ENCODE measurements at regions not wholly inside any gene's neighbourhood (a gene's known extent, or its start where the extent isn't known, plus 50 kb on each side); places are given as distances from the start of the nearest gene placed in this dataset.
"Not testable (repeated sequence)": the region's sequence is repeated elsewhere in the genome, so short reads cannot be mapped to it uniquely, and the experiment has no call there.

DNA sequence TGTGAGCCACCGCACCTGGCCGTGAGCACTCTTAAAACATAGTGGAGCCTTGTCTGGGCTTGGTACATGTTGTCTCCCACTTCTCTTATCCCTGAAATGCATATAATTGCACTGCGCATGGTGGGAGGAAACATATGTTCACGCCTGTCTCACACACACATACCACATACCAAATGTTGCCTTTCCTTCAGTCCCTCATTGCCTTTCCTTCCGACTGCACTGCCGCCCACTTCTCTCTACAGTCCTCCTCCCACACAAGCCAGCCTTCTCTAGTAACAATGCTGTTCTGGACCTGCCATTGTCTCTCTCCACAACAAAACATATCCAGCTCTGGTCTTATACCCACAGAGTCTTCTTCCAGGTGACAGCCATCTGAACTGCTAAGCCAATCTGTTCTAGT, 88.3 kb upstream of the PTHLH start:
- no peak for DNase-seq

DNA sequence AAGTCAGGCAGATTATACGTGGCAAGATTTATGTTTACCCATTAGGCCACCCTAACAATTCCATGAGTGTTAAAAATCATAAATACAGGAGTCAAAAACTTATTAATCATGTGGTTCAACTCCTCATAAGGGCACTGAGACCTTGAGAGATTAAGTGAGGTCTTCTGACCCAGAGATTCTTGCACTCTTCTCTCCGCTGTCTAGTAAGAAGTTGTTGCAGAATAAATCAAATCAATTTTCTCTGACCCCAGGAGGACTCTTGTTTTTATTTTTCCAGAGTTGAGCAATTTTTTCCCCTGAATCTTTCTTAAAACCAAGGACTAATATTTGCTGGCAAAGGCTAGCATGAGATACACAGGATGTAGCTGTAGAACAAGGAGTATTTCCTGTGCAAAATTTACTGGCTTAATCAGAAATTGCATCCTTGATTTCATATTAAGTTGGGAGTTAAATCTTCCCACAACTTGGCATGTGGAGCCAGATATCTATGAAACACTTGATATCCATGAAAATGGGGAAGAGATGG, 90.9 kb upstream of the PTHLH start:
- DNase-seq, result no peak

DNA sequence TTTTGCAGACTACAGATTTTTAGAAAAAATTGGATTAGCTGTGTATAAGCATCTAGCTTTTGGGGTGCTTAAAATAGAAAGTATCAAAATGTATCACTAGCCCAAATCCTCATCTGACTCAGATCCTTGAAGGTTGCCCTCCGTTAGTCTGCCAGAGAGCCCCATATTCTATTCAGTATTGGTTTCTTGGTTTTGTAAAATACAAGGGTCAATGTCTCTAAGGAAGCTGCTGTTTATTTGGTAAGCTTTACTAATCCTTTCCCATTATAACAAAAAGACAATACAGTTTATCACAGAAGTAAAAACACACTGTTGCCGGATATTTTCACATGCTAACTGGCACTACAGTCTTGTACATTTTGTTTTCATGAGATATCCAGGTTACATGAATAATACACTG, 92.8 kb upstream of the PTHLH start:
- DNase-seq, result no peak

DNA sequence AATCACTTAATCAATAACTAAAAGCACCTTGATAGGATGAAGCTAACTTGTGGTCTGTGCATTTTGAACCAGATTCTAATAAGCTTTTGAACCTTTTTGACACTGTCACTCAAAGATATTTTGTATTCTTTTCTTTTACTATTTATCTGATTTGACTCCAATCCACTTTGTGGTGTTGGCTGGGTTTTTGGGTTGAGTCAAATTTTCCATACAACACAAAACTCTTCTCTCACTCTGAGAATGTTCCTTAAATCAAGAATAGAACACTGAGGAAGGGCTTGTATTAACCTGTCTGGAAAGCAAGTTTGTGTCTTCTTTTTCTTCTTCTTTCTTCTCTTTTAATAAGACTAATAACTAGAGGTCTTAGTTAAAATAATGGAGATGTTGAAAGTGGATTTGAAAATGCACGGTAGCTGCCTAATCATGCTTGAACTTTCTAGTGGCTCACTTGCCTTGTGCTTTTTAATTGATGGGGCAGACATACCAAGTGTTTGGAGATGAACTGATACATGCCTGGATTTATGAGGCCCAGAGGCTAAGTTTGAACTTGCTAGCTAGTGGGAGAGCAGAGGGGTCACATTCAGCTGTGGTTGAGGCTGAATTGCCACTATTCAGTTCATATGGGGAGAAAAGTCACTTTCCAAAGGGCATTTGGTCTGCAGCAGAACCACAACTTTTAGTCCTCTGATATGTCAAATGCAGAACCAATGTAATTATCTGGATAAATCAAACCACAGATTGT, 93.5 kb upstream of the PTHLH start:
- no peak for DNase-seq

DNA sequence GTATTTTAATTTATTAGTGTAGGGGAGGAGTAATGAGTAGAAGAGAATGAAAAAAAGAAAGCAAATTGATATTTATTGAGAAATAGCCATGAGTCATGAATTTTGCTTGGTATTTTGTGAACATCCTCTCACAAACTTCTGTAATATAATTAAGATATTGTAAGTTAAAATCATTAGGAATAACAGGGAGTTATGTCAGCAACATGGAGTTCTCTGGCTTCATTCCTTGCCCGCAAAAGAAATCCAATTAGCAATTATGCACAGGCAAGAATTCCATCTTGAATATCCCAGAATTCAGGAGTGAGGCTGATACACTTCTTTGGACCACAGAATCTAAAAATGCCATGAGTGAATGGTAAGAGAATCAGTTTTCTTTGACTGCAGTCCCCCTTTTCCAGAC, 94.3 kb upstream of the PTHLH start:
- no peak for DNase-seq

DNA sequence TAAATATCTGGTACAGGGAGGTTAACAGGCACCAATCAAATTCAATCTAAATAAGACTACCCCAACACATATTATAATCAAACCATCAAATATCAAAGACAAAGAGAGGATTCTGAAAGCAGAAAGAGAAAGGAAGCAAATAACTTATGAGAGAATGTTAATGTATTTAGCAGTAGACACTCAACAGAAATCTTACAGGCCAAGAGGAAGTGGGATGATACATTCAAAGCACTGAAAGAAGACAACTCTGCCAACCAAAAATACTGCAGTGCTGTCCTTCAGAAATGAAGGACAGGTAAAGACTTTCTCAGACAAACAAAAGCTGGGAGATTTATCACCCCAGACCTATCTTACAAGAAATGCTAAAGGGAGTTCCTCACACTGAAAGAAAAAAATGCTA, 95.9 kb upstream of the PTHLH start:
- no peak for DNase-seq

DNA sequence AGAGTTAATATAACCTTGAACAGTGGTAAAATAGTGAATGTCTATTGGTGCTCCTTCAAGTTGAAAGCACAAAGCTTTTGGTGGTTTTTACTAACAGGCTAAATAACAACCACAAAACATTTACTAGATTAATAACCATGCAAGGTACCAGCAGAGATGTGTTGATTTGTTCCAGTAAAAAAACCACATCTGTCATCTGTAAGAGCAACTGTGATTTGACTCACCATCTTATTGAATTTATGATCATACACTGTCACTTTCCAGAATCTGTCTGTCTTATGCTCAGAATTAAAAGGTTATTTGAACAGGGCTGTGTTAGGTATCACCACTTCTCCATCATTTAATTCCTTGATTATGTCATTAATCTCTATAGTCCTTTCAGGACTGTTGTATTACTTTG, 107.0 kb upstream of the PTHLH start:
- DNase-seq, result no peak

DNA sequence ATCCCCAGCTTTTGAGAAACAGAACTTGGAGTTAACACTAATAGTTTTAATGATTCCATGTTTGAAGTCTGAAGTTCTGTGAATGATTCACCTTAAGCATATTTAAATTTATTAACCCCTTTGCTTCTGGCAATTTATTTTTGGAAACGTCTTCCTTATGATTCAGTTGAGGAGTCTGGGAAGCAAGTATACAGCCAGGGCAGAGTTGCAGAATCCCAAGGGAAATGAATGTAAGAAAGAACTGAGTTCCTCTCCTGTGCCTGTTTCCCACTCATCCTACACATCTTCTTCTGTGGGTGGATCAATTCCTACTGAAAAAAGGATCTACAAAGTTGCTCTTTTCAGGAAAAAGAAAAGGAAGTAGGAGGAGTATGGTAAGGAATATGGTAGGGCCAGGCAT, 108.2 kb upstream of the CCDC91 start:
- DNase-seq, result peak; percentile 45

DNA sequence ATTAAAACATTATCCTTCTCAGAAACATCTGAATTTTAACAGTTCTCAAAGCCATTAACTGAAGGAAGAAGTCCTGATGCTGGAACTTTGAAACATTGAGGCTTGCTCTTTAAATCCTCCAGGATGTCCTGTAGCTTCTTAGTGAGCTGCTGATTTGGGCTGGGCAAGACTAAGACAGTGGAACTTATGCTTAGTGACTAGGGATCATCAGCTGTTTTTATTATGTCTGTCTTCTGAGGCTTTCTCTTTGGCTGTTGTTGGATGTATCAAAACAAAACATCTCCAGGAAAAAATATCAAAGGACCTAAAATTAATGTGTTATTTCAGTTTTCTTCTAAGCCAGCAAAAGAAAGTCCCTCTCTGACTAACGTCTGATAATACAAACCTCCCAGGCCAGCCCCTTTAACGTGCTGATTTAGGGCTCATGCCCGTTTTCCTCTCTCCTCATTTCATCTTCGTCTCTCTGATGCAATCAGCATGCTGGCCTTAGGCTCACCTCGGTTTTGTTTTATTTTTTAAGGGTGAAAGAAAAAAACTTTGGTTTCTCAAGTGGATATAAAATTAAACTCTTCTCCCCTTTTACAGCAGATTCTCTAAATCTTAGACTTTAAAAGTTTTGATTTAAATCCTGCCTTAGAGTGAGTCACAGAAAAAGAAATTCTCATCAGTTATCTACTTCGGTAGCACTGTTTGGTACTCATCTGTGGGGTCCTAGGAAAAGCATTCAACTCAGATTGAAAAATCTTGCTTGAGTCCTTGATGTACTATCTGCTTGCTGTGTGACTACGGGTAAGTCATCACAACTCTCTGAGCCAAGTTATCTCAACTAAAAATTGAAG, 106.2 kb upstream of the CCDC91 start:
- no peak for DNase-seq

DNA sequence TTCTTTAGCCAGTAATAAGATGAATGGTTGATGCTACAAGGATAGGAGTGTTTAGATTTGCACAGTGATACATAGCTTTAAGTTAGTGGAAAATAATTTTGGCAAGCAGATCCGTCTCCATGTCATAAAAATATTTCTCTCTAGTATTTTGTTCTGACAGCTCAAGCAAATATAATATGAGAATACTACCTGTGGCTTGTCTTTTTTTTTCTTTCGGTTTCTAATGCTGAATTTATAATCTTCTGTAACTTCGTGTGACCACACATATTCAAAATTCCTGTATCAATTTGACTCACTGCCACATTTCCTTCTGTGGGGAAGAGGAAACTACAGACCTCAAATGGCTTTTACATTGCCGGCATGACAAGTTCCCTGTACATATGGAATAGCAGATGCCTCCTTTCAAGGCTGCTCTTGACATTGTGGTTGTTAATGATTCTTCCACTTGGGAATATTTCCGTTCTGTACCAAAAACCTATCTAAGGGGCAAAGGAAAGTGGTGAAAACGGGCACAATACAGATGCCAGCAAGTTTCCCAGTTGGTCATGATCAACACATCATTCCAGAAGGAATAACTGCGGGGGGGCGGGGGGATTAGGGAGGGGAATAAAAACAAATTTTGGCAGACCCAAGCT, 103.6 kb upstream of the CCDC91 start:
- peak; percentile 76 for DNase-seq

DNA sequence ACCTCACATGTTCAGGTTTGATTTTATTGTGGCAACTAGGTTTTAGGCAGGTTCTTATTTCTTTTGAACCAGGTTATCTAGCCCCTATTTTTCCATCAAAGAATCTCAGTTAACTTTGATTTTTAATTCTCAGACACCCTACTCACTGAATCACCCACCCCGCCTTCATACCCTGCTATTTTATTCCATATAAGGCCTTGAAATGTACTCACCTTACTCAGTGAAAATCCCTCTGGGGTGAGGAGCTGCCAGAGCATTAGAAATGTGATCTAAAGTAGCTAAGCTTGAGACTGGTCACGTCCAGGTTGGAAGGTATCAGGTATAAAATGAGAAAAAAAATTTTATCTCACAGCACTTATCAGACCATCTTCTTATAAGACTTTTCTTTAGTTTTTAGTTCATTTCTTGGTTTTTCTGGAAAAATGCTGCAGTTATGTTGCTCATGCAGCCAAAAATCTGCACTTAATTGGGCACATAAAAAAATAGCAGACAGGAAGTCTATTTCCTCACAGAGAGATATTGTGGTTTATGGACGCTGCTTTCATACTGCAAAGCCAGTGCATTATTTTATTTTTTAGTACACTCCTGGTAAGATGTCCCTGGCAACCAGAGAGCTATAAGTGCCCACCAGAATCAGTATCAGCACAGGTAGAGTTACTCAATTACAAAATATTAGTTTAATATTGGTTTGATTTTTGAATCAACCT, 101.5 kb upstream of the CCDC91 start:
- peak; percentile 39 for DNase-seq

DNA sequence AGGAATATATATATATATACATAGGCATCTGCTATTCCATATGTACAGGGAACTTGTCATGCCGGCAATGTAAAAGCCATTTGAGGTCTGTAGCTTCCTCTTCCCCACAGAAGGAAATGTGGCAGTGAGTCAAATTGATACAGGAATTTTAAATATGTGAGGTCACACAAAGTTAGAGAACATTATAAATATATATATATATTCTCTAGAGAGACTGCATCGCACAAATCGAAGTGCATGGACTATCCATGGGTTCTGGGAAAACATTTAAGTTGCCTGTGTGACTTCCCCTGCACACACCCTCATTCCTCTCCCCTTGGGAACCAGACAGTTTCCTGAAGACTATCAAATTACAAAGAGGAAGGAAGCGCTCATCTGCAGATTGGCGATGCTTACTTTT, 100.9 kb upstream of the CCDC91 start:
- DNase-seq, result peak; percentile 66

DNA sequence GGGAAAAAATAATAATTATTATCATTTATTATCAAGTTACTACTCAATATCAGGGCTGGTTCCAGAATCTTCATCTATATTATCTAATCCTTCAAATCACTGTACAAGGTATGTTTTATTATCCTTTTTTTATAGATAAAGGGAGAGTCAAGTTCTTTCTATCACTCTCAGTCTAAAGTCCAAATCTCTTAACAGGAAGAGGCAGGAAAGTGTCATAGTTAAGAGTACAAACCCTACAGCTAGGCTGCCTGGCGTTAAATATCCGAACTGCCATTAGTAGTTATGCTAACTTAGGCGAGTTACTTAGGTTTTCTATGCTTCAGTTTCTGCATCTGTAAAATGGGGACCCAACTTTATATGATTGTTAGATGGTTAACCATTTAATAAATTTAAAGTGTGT, 99.4 kb upstream of the CCDC91 start:
- no peak for DNase-seq

DNA sequence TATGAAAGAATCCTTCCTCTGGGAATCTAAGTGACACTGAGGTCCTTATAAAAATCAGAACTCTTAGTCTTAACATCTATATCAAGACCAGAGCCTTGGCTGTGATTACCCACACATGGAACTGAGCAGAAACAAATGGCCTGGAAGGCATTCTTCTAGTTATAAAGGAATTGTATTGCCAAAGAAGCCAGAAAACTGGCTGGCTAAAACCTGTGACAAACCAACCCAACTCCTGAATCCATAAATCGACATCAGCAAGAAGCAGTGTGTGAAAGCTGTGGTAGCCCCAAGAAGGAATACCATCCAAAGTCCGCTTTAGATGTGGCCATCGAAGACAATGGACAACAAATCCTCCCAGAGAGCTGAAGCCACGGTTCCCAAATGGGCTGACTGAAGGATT, 97.9 kb upstream of the CCDC91 start:
- no peak for DNase-seq

DNA sequence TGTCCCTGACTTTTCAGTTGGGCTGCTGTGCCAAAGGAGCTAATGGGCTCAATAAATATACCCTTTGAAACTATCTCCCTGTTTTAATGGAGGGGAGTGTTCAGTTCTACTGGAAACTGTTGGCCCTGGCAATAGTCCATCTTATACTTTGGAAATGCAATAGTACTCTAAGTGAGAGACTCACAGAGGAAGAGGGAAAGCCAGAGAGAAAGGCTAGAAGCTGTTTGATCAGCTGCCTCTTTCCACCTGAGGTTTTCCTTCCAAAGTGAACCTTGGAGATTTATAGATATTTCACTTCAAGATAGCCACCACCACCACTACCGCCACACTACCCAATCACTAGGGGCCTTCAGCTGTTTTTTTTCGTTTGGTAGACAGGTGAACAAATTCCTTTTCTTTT, 93.6 kb upstream of the CCDC91 start:
- no peak for DNase-seq

DNA sequence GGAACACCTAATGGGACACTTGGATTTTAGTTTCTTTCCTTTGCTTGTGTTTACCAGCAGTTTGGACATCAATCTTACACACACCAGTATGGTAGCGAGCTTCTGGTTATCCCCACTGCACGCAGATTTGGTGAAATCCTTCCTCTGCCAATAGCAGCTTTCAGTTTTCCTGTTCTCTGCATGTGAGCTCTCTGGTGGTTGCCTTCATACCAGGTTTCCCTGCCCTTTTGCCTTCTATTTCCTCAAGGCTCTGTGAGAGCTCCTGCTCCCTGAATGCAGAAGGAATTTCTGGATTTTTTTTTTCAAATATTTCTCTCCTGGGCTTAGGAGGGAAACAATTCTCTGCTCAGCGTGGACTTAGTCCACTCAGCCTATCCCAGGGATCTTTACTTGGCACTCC, 93.0 kb upstream of the CCDC91 start:
- no peak for DNase-seq

DNA sequence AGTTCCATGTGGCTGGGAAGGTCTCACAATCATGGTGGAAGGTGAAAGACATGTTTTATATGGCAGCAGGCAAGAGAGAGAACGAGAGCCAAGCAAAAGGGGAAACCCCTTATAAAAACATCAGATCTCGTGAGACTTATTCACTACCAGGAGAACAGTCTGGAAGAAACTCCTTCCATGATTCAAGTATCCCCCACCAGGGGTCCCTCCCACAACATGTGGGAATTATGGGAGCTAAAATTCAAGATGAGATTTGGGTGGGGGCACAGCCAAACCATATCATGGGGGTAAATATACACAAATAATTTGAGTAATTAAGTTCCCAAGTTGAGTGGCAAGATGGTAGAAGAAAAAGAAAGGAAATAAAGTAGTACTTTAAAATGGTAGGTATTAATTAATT, 91.0 kb upstream of the CCDC91 start:
- not testable (repeated sequence) for DNase-seq

DNA sequence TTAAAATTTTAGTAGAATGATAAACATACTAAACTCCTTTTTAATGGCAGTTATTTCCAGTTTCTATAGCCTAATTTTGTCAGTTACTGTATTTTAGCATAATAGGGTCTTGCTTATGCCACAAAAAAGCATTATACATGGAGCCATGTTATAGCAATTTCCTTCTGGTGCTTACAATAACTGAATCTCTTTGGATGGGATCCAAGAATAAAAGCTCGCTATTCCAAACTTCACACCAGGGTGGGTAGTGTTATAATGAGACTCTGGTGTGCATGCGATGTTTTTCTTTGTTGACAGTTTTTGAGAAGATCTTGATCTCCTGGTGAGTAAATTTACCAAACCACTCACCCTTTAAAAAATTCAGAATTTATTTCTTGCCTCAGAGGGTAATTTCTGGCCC, 90.4 kb upstream of the CCDC91 start:
- DNase-seq, result no peak

DNA sequence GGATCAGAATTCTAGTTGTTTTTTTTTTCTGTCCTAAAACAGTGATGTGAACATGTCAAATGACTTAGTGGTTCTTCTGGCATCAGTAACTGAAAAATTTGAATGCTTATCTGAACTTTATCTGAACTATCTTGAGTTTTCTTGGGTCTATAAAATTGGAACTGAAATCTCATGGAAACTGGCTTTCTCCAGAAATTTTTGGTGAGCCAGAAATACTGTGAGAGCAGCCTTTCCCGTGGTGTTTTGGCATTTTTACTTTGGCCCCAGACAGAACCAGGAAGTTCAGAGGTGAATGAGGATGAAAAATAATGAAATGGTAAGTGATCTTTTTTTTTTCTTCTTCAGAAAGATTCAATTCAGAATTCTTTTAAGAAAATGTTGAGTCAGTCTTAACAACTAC, 89.5 kb upstream of the CCDC91 start:
- DNase-seq, result no peak

DNA sequence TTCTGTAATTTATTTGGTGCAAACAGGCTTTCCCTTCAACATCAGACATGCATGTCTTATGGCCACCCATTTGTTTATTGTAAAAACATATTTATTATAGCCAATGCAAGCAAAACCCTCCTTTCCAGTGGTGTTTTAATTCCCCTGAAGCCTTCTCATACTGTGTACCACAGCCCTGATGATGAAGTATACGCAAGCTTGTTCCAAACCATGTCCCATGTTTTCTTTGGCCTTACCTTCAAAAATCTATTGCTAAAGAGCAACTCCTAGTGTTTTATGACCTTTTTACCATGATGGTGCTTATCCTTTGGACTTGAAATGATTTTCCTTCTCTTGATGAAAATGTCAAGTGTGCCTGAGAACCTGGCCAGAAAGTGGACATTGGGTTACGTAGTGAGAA, 85.9 kb upstream of the CCDC91 start:
- DNase-seq, result no peak

DNA sequence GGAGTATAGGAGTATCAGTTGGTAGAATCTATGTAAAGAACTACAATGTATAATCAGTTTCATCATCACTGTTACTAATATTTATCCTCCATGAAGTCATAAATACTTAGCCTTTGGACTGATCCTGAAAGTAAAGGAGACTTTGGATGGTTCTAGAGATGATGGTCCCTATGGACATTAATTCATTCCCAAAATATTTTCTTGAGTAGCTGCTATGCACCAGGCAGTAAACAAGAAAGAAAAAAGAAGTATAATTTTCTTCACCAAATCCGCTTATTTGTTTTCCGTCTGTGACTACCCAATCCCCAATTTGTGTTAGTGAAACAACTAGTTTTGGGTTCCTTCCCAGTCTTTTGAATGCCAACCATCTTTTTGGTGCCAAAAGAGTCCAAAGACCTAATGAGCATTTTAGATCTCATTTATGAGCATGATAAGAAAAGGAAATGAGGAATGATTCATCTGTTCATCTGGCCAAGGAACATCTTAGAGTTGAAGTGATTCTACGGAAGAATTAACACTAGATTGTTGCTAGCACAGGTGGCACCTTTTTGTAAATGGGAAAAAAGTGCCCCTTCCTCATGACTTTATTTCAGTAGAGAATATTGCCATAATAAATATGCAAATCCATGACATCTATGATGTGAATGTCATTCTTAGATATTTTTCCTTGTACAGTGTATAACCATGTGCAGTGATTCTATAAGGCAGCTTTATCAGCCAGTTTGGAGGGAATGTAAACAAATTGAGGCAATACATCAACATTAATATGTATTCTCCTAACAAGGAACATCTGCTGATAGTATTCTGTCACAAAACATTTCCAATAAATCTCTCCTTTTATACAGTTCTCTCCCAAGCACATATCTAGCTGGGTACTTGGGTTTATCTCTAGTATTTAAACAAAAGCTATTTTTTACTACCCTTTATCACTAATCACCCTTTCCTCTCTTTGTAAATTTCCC, 85.1 kb upstream of the CCDC91 start:
- DNase-seq, result no peak

DNA sequence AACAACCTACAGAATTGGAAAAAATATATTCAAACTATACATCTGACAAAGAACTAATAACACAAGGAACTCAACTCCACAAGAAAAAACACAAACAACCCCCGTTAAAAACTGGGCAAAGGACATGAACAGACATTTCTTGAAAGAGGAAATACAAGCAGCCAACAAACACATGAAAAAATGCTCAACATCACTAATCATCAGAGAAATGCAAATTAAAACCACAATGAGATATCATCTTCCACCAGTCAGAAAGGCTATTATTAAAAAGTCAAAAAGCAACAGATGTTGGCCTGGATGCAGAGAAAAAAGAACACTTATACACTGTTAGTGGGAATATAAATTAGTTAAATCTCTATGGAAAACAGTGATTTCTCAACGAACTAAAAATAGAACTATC, 82.6 kb upstream of the CCDC91 start:
- DNase-seq, result no peak
